OCI-LY3 (cell line): ENCODE measurements at regions not wholly inside any gene's neighbourhood (a gene's known extent, or its start where the extent isn't known, plus 50 kb on each side); places are given as distances from the start of the nearest gene placed in this dataset.

Experiments used
- H2AFZ ChIP-seq: fragments of 200-600, 300-600 bp; shearing (Covaris generic); 2 replicates; pipeline ENCODE4 v1.6.0; 2014; ENCODE audit warnings: antibody characterized with exemption, low read depth, low read length
- H3K27ac ChIP-seq: fragments of 200-600, 300-600 bp; sonication (generic); 2 replicates; pipeline ENCODE4 v1.5.1; 2014; ENCODE audit warnings: mild to moderate bottlenecking, low read length, moderate library complexity, mixed read lengths
- H3K27me3 ChIP-seq: fragments of 200-600, 300-600 bp; sonication (generic); 2 replicates; pipeline ENCODE4 v1.6.1; 2014; ENCODE audit warnings: low read depth, low read length, mixed read lengths
- H3K36me3 ChIP-seq: fragments of 200-600, 300-600 bp; sonication (generic); replicated peaks from 2 replicates; pipeline ENCODE3; 2014; ENCODE audit warnings: low read depth, low read length, mixed read lengths
- H3K4me1 ChIP-seq: fragments of 300-600, 200-600 bp; sonication (generic); 2 replicates; pipeline ENCODE4 v1.6.1; 2014; ENCODE audit warnings: low read length, mixed read lengths
- H3K4me2 ChIP-seq: fragments of 200-600, 300-600 bp; sonication (generic); 2 replicates; pipeline ENCODE4 v1.6.1; 2014; ENCODE audit warnings: low read length, mixed read lengths
- H3K4me3 ChIP-seq: fragments of 300-600, 200-600 bp; sonication (generic); 2 replicates; pipeline ENCODE4 v1.5.1; 2014; ENCODE audit warnings: antibody characterized with exemption, mild to moderate bottlenecking, low read length, moderate library complexity
- H3K79me2 ChIP-seq: fragments of 300-600, 200-600 bp; shearing (Covaris generic); 2 replicates; pipeline ENCODE4 v1.6.1; 2014; ENCODE audit warnings: mild to moderate bottlenecking, low read length, mixed read lengths
- H3K9ac ChIP-seq: fragments of 300-600, 200-600 bp; shearing (Covaris generic); 2 replicates; pipeline ENCODE4 v1.6.0; 2014; ENCODE audit warnings: mild to moderate bottlenecking, low read length, moderate library complexity
- H3K9me3 ChIP-seq: fragments of 200-600, 300-600 bp; shearing (Covaris generic); 2 replicates; pipeline ENCODE4 v1.6.1; 2014; ENCODE audit warnings: low read length, mixed read lengths; ENCODE audit not compliant: insufficient read depth
- H4K20me1 ChIP-seq: fragments of 200-600, 300-600 bp; sonication (generic); 2 replicates; pipeline ENCODE4 v1.6.1; 2016; ENCODE audit warnings: low read length, mixed read lengths; ENCODE audit not compliant: insufficient read depth
- EZH2phosphoT487 ChIP-seq: fragments of 200-600 bp; shearing (Covaris generic); IDR thresholded peaks from 2 replicates; pipeline ENCODE4 v1.6.1; 2018; ENCODE audit warnings: antibody characterized with exemption, mixed run types, low read depth
- TF ChIP-seq, protein P1 (sequence below): fragments of 200-600, 300-600 bp; sonication (generic); IDR thresholded peaks from 2 replicates; pipeline ENCODE4 v1.5.1; 2014; ENCODE audit warnings: antibody characterized with exemption, low read length, low read depth

DNA sequence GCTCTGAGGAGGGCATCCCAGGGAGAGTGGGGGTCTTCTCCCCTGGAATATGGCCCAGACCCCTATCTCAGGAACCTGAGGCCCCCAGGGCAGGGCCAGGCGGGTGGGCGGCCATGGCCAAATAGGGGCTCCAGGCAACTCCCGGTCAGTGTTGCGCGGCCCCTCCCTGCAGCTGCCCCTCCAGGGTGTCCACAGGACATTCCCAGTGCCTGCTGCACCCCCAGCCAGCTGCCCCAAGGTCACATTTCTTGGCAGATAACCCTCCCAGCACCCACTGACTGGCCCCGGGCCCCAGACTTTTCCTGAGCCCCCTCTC is 53.6 kb upstream of the EGFL7 start:
- no peak overlapping the region for H3K4me3 ChIP-seq
- TF ChIP-seq EZH2phosphoT487, result no peak
- TF ChIP-seq, protein P1, sequence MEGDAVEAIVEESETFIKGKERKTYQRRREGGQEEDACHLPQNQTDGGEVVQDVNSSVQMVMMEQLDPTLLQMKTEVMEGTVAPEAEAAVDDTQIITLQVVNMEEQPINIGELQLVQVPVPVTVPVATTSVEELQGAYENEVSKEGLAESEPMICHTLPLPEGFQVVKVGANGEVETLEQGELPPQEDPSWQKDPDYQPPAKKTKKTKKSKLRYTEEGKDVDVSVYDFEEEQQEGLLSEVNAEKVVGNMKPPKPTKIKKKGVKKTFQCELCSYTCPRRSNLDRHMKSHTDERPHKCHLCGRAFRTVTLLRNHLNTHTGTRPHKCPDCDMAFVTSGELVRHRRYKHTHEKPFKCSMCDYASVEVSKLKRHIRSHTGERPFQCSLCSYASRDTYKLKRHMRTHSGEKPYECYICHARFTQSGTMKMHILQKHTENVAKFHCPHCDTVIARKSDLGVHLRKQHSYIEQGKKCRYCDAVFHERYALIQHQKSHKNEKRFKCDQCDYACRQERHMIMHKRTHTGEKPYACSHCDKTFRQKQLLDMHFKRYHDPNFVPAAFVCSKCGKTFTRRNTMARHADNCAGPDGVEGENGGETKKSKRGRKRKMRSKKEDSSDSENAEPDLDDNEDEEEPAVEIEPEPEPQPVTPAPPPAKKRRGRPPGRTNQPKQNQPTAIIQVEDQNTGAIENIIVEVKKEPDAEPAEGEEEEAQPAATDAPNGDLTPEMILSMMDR, result no peak
- H3K27ac ChIP-seq, result no peak overlapping the region
- H3K9me3 ChIP-seq, result no peaks in the 10 kb centered on the region
- no peak overlapping the region for H2AFZ ChIP-seq
- H3K27me3 ChIP-seq, result peaks cover 17% of the 10 kb centered on the region
- H4K20me1 ChIP-seq, result no peaks in the 10 kb centered on the region
- no peaks in the 10 kb centered on the region for H3K36me3 ChIP-seq
- no peak overlapping the region for H3K9ac ChIP-seq
- H3K79me2 ChIP-seq, result no peaks in the 10 kb centered on the region
- no peak overlapping the region for H3K4me2 ChIP-seq
- H3K4me1 ChIP-seq, result peaks cover 10% of the 10 kb centered on the region; the same call in 1 of the 2 replicates

DNA sequence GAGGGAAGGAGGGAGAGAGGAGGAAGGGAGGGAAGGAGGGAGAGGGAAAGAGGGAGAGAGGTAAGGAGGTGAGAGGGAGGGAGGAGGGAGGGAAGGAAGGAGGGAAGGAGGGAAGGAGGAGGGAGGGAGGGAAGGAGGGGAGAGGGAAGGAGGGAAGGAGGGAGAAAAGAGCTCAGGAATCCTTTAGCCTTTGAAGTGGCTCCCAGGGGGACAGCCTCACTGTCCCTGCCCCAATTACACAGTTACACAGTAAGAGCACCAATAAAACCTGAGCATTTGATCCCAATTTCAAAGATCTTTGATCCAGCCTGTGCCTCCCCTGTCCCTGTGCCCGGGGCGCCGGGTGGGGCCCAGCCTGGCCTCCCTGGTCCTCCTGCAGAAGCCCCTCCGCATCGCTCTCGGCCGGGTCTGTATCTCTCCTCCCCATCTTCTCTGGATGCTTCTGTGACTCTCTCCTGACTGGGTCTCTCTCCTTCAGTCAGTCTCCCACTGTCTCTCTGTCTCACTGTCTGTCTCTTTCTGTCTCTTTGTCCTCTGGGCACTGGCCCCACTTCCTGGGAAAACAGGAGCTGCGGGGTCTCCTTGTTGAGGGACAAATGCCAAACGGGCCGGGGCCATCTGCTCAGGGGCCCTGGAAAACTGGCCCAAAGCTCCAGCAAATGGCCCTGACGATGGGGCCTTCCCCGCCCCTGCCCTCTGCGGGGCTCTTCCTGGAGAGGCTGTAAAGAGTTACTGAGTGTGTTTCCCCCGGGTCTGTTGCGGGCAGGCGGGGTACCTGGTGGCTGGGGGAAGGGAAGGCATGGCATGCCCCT is 54.2 kb upstream of the EGFL7 start:
- no peak overlapping the region for H3K4me3 ChIP-seq
- no peaks in the 10 kb centered on the region for H3K36me3 ChIP-seq
- H3K27me3 ChIP-seq, result peaks cover 17% of the 10 kb centered on the region
- H3K27ac ChIP-seq, result no peak overlapping the region
- H3K9me3 ChIP-seq, result no peaks in the 10 kb centered on the region
- H3K4me2 ChIP-seq, result no peak overlapping the region
- no peaks in the 10 kb centered on the region for H3K79me2 ChIP-seq
- H4K20me1 ChIP-seq, result no peaks in the 10 kb centered on the region
- no peak for TF ChIP-seq EZH2phosphoT487
- TF ChIP-seq, protein P1, result no peak
- H3K9ac ChIP-seq, result no peak overlapping the region
- H2AFZ ChIP-seq, result no peak overlapping the region
- H3K4me1 ChIP-seq, result peaks cover 10% of the 10 kb centered on the region; the same call in 1 of the 2 replicates

DNA sequence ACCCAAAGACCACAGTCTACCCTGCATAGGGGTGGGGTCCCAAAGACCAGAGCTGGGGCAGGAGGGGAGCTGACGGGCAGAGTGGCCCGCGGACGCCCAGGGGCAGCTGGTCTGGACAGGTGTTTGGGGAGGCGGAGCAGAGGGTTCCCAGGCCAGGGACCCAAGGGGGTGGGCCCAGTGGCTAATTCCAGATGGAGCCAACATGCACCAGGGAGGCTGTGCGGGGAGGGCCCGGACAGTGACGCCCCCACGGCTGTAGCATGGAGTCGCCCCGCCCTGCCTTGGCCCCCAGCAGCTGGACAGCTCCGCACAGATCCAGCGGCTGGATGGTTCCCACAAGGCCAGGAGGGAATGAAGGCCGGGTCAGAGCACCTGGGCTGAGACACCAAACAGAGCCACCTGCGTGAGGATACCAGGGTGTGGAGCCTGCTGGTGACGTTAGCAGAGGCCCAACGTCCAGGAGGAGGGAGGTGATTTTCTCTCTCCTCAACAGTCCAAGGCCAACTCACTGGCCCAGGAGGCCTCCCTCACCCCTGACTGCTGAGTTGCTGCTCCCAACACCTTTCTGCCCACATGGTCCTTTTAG is 55.3 kb upstream of the EGFL7 start:
- no peaks in the 10 kb centered on the region for H4K20me1 ChIP-seq
- no peaks in the 10 kb centered on the region for H3K9me3 ChIP-seq
- H3K36me3 ChIP-seq, result no peaks in the 10 kb centered on the region
- H3K27me3 ChIP-seq, result peaks cover 17% of the 10 kb centered on the region
- no peak overlapping the region for H3K9ac ChIP-seq
- no peak overlapping the region for H3K27ac ChIP-seq
- TF ChIP-seq, protein P1, result no peak
- TF ChIP-seq EZH2phosphoT487, result no peak
- H3K4me3 ChIP-seq, result no peak overlapping the region
- H2AFZ ChIP-seq, result no peak overlapping the region
- peaks cover 11% of the 10 kb centered on the region; the same call in 1 of the 2 replicates for H3K4me1 ChIP-seq
- no peak overlapping the region for H3K4me2 ChIP-seq
- no peaks in the 10 kb centered on the region for H3K79me2 ChIP-seq

DNA sequence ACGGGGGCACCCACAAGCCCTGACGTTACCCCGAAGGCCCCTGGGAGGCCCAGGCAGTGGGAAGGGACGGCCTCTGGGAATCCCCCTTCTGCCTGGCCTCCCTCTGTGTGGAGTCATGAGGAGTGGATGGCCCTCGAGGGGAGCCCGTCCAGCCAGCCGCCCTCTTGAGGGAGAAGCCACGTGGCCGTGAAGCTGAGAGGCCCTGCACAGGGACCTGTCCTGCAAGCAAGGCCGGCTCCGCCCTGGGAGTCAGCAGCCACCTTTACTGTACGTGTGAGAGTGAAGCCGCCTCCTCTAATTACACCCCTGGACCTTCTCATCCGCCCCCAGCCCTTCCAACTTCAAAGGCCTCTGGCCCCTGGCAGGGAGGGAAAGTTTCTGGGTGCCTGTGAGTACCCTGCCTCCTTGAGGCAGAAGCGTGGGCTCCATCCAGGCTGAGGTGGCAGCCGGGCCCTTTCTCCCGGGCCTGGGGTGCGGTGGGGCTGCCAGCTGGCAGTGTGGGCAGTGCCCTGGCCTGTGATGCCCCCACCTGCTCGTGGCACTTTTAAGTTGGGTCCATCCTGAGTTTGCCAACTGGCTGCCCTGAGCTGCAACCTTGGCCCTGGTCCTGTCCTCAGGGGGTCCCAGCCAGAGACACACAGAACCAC is 55.9 kb upstream of the EGFL7 start:
- no peak overlapping the region for H3K9ac ChIP-seq
- no peak overlapping the region for H3K27ac ChIP-seq
- peaks cover 14% of the 10 kb centered on the region; the same call in 1 of the 2 replicates for H3K4me1 ChIP-seq

More for the DNA sequence above, 55.9 kb upstream of the EGFL7 start:
- Histone ChIP-seq H4K20me1 (no peaks in the 10 kb centered on the region), H3K79me2 (no peaks in the 10 kb centered on the region), H3K27me3 (peaks cover 17% of the 10 kb centered on the region), H3K9me3 (no peaks in the 10 kb centered on the region), H3K4me3 (no peak overlapping the region), H3K4me2 (no peak overlapping the region), H3K36me3 (no peaks in the 10 kb centered on the region), H2AFZ (no peak overlapping the region)
- no peak for TF ChIP-seq EZH2phosphoT487
- TF ChIP-seq, protein P1, result no peak
